ENCODE measurements at regions not wholly inside any gene's neighbourhood (a gene's known extent, or its start where the extent isn't known, plus 50 kb on each side); places are given as distances from the start of the nearest gene placed in this dataset.
A peak's percentile ranks its signal among the peaks of the same experiment; 100 is the strongest.

DNA sequence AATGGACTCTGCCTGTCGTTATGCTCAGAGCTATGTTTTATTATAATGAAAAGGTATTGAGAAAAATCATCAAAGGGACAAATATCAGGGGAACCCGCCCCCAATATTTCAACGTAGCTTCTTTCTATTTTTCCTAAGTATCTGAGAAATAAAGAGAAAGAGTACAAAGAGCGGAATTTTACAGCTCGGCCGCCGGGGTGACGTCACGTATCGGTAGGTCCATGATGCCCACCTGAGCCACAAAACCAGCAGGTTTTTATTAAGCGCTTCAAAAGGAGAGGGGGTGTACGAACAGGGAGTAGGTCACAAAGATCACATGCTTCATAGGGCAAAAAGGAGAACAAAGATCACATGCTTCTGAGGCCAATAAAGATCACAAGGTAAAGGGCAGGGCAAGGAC lies 281.6 kb upstream of the POM121L12 start:
- Histone ChIP-seq H3K9me3 (ENCODE audit: control insufficient read depth, low read length) (no peaks in the 10 kb centered on the region), H3K27ac (ENCODE audit: low read depth, low read length) (no peak overlapping the region), H3K36me3 (ENCODE audit: control insufficient read depth, insufficient read depth, low read length) (no peaks in the 10 kb centered on the region), H3K4me3 (ENCODE audit: low read length) (no peak overlapping the region), H3K9ac (ENCODE audit: extremely low read depth, low read length, poor library complexity, severe bottlenecking) (no peak overlapping the region), H3K27me3 (ENCODE audit: control insufficient read depth, insufficient read depth, low read length, poor library complexity, severe bottlenecking) (no peaks in the 10 kb centered on the region), H3K4me1 (ENCODE audit: control insufficient read depth, insufficient read depth, low read length) (no peaks in the 10 kb centered on the region)
- DNase-seq, result no peak
- Mint-ChIP-seq H3K27me3 (ENCODE audit: insufficient read depth) (peaks cover 2% of the 10 kb centered on the region), H3K9me3 (no peaks in the 10 kb centered on the region), H3K4me1 (no peaks in the 10 kb centered on the region), H3K4me3 (no peak overlapping the region), H3K27ac (no peak overlapping the region), H3K36me3 (ENCODE audit: low read depth) (no peaks in the 10 kb centered on the region)
- TF ChIP-seq, protein P1, sequence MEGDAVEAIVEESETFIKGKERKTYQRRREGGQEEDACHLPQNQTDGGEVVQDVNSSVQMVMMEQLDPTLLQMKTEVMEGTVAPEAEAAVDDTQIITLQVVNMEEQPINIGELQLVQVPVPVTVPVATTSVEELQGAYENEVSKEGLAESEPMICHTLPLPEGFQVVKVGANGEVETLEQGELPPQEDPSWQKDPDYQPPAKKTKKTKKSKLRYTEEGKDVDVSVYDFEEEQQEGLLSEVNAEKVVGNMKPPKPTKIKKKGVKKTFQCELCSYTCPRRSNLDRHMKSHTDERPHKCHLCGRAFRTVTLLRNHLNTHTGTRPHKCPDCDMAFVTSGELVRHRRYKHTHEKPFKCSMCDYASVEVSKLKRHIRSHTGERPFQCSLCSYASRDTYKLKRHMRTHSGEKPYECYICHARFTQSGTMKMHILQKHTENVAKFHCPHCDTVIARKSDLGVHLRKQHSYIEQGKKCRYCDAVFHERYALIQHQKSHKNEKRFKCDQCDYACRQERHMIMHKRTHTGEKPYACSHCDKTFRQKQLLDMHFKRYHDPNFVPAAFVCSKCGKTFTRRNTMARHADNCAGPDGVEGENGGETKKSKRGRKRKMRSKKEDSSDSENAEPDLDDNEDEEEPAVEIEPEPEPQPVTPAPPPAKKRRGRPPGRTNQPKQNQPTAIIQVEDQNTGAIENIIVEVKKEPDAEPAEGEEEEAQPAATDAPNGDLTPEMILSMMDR (conservative IDR thresholded peaks at IDR 0.05), result no peak
- 91 to 96% methylated on average over 8 to 12 of the region's 12 CpGs for WGBS, 2 experiments (ENCODE audit: insufficient coverage in 1 of 2, insufficient read length in 1 of 2)

DNA sequence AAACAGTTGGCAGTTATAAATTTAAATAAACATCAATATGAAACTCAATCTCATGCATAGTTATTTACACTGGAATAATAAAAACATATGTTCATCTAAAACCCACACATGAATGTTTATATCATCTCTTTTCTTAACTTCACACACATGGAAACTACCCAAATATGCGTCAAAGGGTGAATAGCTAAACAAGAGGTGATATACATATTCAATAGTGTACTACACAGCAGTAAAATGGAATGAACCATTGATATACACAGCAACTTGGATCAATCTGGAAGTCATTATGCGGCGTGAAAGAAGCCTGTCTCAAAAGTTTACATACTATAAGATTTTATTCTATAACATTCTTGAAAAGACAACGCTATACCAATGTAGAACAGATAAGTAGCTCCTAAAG lies 282.5 kb upstream of the POM121L12 start:
- TF ChIP-seq, protein P1 (conservative IDR thresholded peaks at IDR 0.05), result no peak
- no peaks in the 10 kb centered on the region for H3K36me3 ChIP-seq (ENCODE audit: control insufficient read depth, insufficient read depth, low read length)
- no peaks in the 10 kb centered on the region for H3K4me1 Mint-ChIP-seq
- DNase-seq, result no peak
- H3K27me3 ChIP-seq (ENCODE audit: control insufficient read depth, insufficient read depth, low read length, poor library complexity, severe bottlenecking), result no peaks in the 10 kb centered on the region
- H3K27ac ChIP-seq (ENCODE audit: low read depth, low read length), result no peak overlapping the region
- no peak overlapping the region for H3K9ac ChIP-seq (ENCODE audit: extremely low read depth, low read length, poor library complexity, severe bottlenecking)
- H3K27ac Mint-ChIP-seq, result no peak overlapping the region
- no peaks in the 10 kb centered on the region for H3K9me3 Mint-ChIP-seq
- H3K4me3 Mint-ChIP-seq, result no peak overlapping the region
- WGBS, 2 experiments (ENCODE audit: insufficient coverage in 1 of 2, insufficient read length in 1 of 2), result 78 to 100% methylated on average over 1 to 3 of the region's 4 CpGs
- no peak overlapping the region for H3K4me3 ChIP-seq (ENCODE audit: low read length)
- H3K27me3 Mint-ChIP-seq (ENCODE audit: insufficient read depth), result peaks cover 2% of the 10 kb centered on the region
- no peaks in the 10 kb centered on the region for H3K36me3 Mint-ChIP-seq (ENCODE audit: low read depth)
- no peaks in the 10 kb centered on the region for H3K9me3 ChIP-seq (ENCODE audit: control insufficient read depth, low read length)
- H3K4me1 ChIP-seq (ENCODE audit: control insufficient read depth, insufficient read depth, low read length), result no peaks in the 10 kb centered on the region

DNA sequence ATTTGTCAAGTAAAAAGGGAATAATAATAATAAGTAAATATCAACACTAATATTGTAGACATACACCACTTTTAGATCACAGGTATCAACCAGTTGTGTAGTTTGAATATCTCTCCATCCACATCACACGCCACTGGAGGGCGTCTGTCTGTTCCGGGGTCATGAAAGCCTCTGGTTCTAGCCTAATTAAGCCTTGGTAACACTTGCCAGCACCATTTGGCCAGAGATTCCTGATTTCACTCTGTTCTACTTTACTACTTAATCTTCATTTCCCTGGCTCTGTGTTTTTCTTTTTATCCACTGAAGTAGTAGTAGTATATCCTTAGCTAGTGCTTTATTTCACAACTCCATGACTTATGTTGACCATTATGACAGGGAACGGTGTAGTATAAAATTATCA lies 285.6 kb upstream of the POM121L12 start:
- H3K36me3 ChIP-seq (ENCODE audit: control insufficient read depth, insufficient read depth, low read length), result no peaks in the 10 kb centered on the region
- DNase-seq, result peak; percentile 85
- Mint-ChIP-seq H3K4me1 (no peaks in the 10 kb centered on the region), H3K9me3 (no peaks in the 10 kb centered on the region), H3K4me3 (no peak overlapping the region), H3K36me3 (ENCODE audit: low read depth) (no peaks in the 10 kb centered on the region), H3K27me3 (ENCODE audit: insufficient read depth) (peaks cover 2% of the 10 kb centered on the region), H3K27ac (no peak overlapping the region)
- H3K27ac ChIP-seq (ENCODE audit: low read depth, low read length), result no peak overlapping the region
- no peaks in the 10 kb centered on the region for H3K9me3 ChIP-seq (ENCODE audit: control insufficient read depth, low read length)
- no peaks in the 10 kb centered on the region for H3K27me3 ChIP-seq (ENCODE audit: control insufficient read depth, insufficient read depth, low read length, poor library complexity, severe bottlenecking)
- no peaks in the 10 kb centered on the region for H3K4me1 ChIP-seq (ENCODE audit: control insufficient read depth, insufficient read depth, low read length)
- no peak overlapping the region for H3K9ac ChIP-seq (ENCODE audit: extremely low read depth, low read length, poor library complexity, severe bottlenecking)
- 51 to 70% methylated on average over 2 to 3 of the region's 4 CpGs for WGBS, 2 experiments (ENCODE audit: insufficient coverage in 1 of 2, insufficient read length in 1 of 2)
- TF ChIP-seq, protein P1 (conservative IDR thresholded peaks at IDR 0.05), result peak; percentile 87
- no peak overlapping the region for H3K4me3 ChIP-seq (ENCODE audit: low read length)
